ENCODE measurements at regions not wholly inside any gene's neighbourhood (a gene's known extent, or its start where the extent isn't known, plus 50 kb on each side); places are given as distances from the start of the nearest gene placed in this dataset.
A peak's percentile ranks its signal among the peaks of the same experiment; 100 is the strongest.

- Histone ChIP-seq H3K9me3 (ENCODE audit: low read length) (no peaks in the 10 kb centered on the region), H3K4me1 (ENCODE audit: insufficient read depth, low read length) (peaks cover 57% of the 10 kb centered on the region), H3K4me3 (replicated peaks in 1 of 3; ENCODE audit: insufficient read depth in 1 of 3, low read depth in 2 of 3, low read length in 3 of 3) (no peak overlapping the region), H4K20me1 (ENCODE audit: insufficient read depth, low read length) (no peaks in the 10 kb centered on the region), H3K36me3 (replicated peaks in 1 of 2; ENCODE audit: control insufficient read depth in 1 of 2, insufficient read depth in 2 of 2, low read length in 2 of 2) (no peaks in the 10 kb centered on the region), H2AFZ (ENCODE audit: low read length) (no peak overlapping the region), H3K27me3 (ENCODE audit: control insufficient read depth in 1 of 2, insufficient read depth in 2 of 2, low read length in 2 of 2) (peaks cover 0 to 37% of the 10 kb centered on the region in 2 experiments; a peak in 3 of 5 replicates), H3K9ac (ENCODE audit: insufficient read depth, low read depth, low read length) (no peak overlapping the region), H3K79me2 (ENCODE audit: insufficient read depth, low read length) (no peaks in the 10 kb centered on the region), H3K27ac (ENCODE audit: extremely low read length, insufficient read depth, low read length) (no peak overlapping the region), H3K4me2 (ENCODE audit: low read depth, low read length) (no peak overlapping the region)
- in situ Hi-C loops (cut with HindIII; ENCODE audit: extremely low pct_ligation_motif_present, low pct_unique_long_range_greater_than_20kb): no loop called here
- FAIRE-seq (no peak), DNase-seq (ENCODE audit: low spot score) (no peak), ATAC-seq (no peak; the same call in 2 of the 3 replicates)
- intact Hi-C loops (cut with micrococcal nuclease; ENCODE audit: unreplicated experiment): loop anchor here (1.0 kb wide), 1 partner anchor 253 kb away; no protein-coding TSS in a partner anchor
- ChIA-PET POLR2A (no interaction called here), CTCF (ENCODE audit: low intra/inter-chr PET ratio, low total read pairs) (no interaction called here)
- TF ChIP-seq FOSL2 (CRISPR knock-in tag; IDR thresholded peaks at IDR 0.05) (peak; percentile 25; the same call in 1 of the 2 replicates), ZNF354B (CRISPR knock-in tag; IDR thresholded peaks at IDR 0.05) (no peak)
- 14% methylated on average over 3 of the region's 3 CpGs for WGBS (ENCODE audit: low lambda C conversion rate)
- BruUV-seq (replicated peaks): no TSS peak
These were observed 75.7 kb downstream of the MRPL14 start for GRCh38 chr6:44051515-44051914.

- ChIA-PET CTCF (ENCODE audit: low intra/inter-chr PET ratio, low total read pairs) (no interaction called here), POLR2A (no interaction called here)
- no peak overlapping the region for H2AFZ ChIP-seq (ENCODE audit: low read length)
- no peak overlapping the region for H3K4me2 ChIP-seq (ENCODE audit: low read depth, low read length)
- no peak overlapping the region for H3K27ac ChIP-seq (ENCODE audit: extremely low read length, insufficient read depth, low read length)
- no peaks in the 10 kb centered on the region for H3K36me3 ChIP-seq (replicated peaks in 1 of 2; ENCODE audit: control insufficient read depth in 1 of 2, insufficient read depth in 2 of 2, low read length in 2 of 2)
- DNase-seq (ENCODE audit: low spot score) (no peak), FAIRE-seq (no peak), ATAC-seq (no peak)
- H3K4me3 ChIP-seq (replicated peaks in 1 of 3; ENCODE audit: insufficient read depth in 1 of 3, low read depth in 2 of 3, low read length in 3 of 3): no peak overlapping the region
- in situ Hi-C loops (cut with HindIII; ENCODE audit: extremely low pct_ligation_motif_present, low pct_unique_long_range_greater_than_20kb) (no loop called here), intact Hi-C loops (cut with micrococcal nuclease; ENCODE audit: unreplicated experiment) (loop anchor here (1.0 kb wide), 1 partner anchor 253 kb away; no protein-coding TSS in a partner anchor)
- WGBS (ENCODE audit: low lambda C conversion rate): 4% methylated on average over 7 of the region's 7 CpGs
- no peak overlapping the region for H3K9ac ChIP-seq (ENCODE audit: insufficient read depth, low read depth, low read length)
- H4K20me1 ChIP-seq (ENCODE audit: insufficient read depth, low read length): no peaks in the 10 kb centered on the region
- H3K4me1 ChIP-seq (ENCODE audit: insufficient read depth, low read length): peaks cover 55% of the 10 kb centered on the region
- H3K27me3 ChIP-seq (ENCODE audit: control insufficient read depth in 1 of 2, insufficient read depth in 2 of 2, low read length in 2 of 2): peaks cover 0 to 37% of the 10 kb centered on the region in 2 experiments; a peak in 3 of 5 replicates
- no peaks in the 10 kb centered on the region for H3K9me3 ChIP-seq (ENCODE audit: low read length)
- no TSS peak for BruUV-seq (replicated peaks)
- H3K79me2 ChIP-seq (ENCODE audit: insufficient read depth, low read length): no peaks in the 10 kb centered on the region
- TF ChIP-seq RAD21 (CRISPR knock-in tag; IDR thresholded peaks at IDR 0.05) (no peak), ZNF652 (CRISPR knock-in tag; IDR thresholded peaks at IDR 0.05; ENCODE audit: borderline replicate concordance, low read depth) (peak; percentile 77; the same call in 1 of the 2 replicates)
These were observed 76.3 kb downstream of the MRPL14 start for GRCh38 chr6:44050872-44051505.
